CD1c-positive myeloid dendritic cell (primary cell): ENCODE measurements at regions not wholly inside any gene's neighbourhood (a gene's known extent, or its start where the extent isn't known, plus 50 kb on each side); places are given as distances from the start of the nearest gene placed in this dataset.

Experiments
- DNase-seq: peaks from one replicate; pipeline ENCODE4 v3.0.0-alpha.2; 2016; ENCODE audit errors: extremely low spot score

- no peak for DNase-seq
Observed at GRCh38 chr2:76579911-76580310, 869.2 kb upstream of the GCFC2 start.

GRCh38 chr2:76572981-76573380, 862.3 kb upstream of the GCFC2 start:
- DNase-seq = no peak

- DNase-seq = no peak
Observed at GRCh38 chr2:76569819-76570218, 859.1 kb upstream of the GCFC2 start.

- no peak for DNase-seq
Observed at GRCh38 chr2:76567478-76567877, 856.8 kb upstream of the GCFC2 start.

- no peak for DNase-seq
Observed at GRCh38 chr2:76564734-76565133, 854.0 kb upstream of the GCFC2 start.

- DNase-seq = no peak
Observed at GRCh38 chr2:76563730-76564129, 853.0 kb upstream of the GCFC2 start.

GRCh38 chr2:76558157-76558556, 847.4 kb upstream of the GCFC2 start:
- no peak for DNase-seq

- no peak for DNase-seq
Observed at GRCh38 chr2:76556018-76556417, 845.3 kb upstream of the GCFC2 start.

GRCh38 chr2:76546207-76546606, 835.5 kb upstream of the GCFC2 start:
- no peak for DNase-seq

- no peak for DNase-seq
Observed at GRCh38 chr2:76544901-76545300, 834.2 kb upstream of the GCFC2 start.

- DNase-seq = no peak
Observed at GRCh38 chr2:76517574-76517909, 806.8 kb upstream of the GCFC2 start.

- no peak for DNase-seq
Observed at GRCh38 chr2:76516861-76517573, 806.3 kb upstream of the GCFC2 start.

- no peak for DNase-seq
Observed at GRCh38 chr2:76512201-76512820, 801.6 kb upstream of the GCFC2 start.

- DNase-seq = no peak
Observed at GRCh38 chr2:76506538-76506937, 795.8 kb upstream of the GCFC2 start.

GRCh38 chr2:76501641-76502040, 790.9 kb upstream of the GCFC2 start:
- no peak for DNase-seq

- DNase-seq = no peak
Observed at GRCh38 chr2:76498360-76498759, 787.6 kb upstream of the GCFC2 start.

GRCh38 chr2:76491503-76491902, 780.8 kb upstream of the GCFC2 start:
- DNase-seq = no peak

- DNase-seq = no peak
Observed at GRCh38 chr2:76478266-76479035, 767.7 kb upstream of the GCFC2 start.

GRCh38 chr2:76472946-76473345, 762.2 kb upstream of the GCFC2 start:
- DNase-seq = no peak

GRCh38 chr2:76469066-76469465, 758.4 kb upstream of the GCFC2 start:
- no peak for DNase-seq

- DNase-seq = no peak
Observed at GRCh38 chr2:76467326-76467725, 756.6 kb upstream of the GCFC2 start.

GRCh38 chr2:76464310-76464709, 753.6 kb upstream of the GCFC2 start:
- no peak for DNase-seq

GRCh38 chr2:76461431-76461830, 750.7 kb upstream of the GCFC2 start:
- no peak for DNase-seq
